ENCODE measurements at regions not wholly inside any gene's neighbourhood (a gene's known extent, or its start where the extent isn't known, plus 50 kb on each side); places are given as distances from the start of the nearest gene placed in this dataset.

DNA sequence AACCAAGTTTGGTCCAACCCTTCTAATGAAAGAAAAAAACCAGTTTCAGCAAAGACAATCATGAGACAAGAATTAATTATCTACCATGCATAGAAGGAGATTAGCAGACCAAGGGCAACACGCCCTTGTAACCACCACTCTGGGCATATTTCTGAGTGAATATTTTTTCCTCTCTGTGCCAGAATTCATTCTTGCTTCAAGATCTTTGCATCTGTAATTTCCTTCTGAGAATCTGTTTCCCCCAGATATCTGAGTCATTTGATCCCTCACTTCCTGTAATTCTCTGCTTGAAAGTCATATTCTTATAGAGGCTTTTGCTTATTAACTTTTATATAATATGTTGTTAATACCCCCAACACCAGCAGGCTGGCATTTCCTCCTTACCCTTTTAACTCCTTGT, 243.7 kb downstream of the SLC16A7 start:
- no peak overlapping the region for H3K4me3 ChIP-seq (ENCODE audit: low read depth in 1 of 2, low read length in 2 of 2)
- H3K4me1 ChIP-seq (ENCODE audit: control insufficient read depth in 1 of 2, insufficient read depth in 2 of 2, low read length in 2 of 2): no peaks in the 10 kb centered on the region
- H3K27me3 ChIP-seq (ENCODE audit: low read depth, low read length): no peaks in the 10 kb centered on the region
- no peak overlapping the region for H3K27ac ChIP-seq (ENCODE audit: low read length)
- H3K36me3 ChIP-seq (ENCODE audit: control insufficient read depth in 1 of 2, insufficient read depth in 2 of 2, low read length in 2 of 2): no peaks in the 10 kb centered on the region
- H3K9me3 ChIP-seq (ENCODE audit: control insufficient read depth in 1 of 2, low read length in 2 of 2): no peaks in the 10 kb centered on the region

DNA sequence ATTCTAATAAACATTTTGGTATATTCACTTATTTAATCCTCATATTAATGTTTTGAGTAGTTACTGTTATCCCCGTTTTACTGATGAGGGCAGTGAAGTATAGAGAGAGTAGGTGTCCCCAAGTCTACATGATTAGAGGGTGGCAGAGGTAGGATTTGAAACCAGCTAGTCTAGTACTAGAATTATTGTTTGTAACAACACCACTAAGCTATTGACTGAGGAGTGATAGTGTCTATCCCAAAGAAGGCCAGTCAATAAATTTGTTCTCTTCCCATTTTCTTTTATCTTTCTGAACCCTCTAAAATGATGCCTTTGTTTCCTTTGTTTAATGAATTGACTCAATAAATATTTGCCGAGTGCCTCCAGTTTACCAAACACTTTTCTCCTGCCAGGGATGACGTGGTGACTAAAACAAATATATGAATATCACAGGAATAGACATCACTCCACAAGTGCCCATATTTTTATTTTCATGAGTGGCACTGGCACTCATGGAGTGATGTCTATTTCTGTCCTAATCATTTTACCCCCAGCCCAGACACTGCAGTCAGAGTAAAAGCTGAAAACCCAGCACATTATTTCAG, 247.5 kb downstream of the SLC16A7 start:
- no peaks in the 10 kb centered on the region for H3K9me3 ChIP-seq (ENCODE audit: control insufficient read depth in 1 of 2, low read length in 2 of 2)
- H3K4me3 ChIP-seq (ENCODE audit: low read depth in 1 of 2, low read length in 2 of 2): no peak overlapping the region
- H3K27ac ChIP-seq (ENCODE audit: low read length): no peak overlapping the region
- no peaks in the 10 kb centered on the region for H3K27me3 ChIP-seq (ENCODE audit: low read depth, low read length)
- H3K4me1 ChIP-seq (ENCODE audit: control insufficient read depth in 1 of 2, insufficient read depth in 2 of 2, low read length in 2 of 2): no peaks in the 10 kb centered on the region
- no peaks in the 10 kb centered on the region for H3K36me3 ChIP-seq (ENCODE audit: control insufficient read depth in 1 of 2, insufficient read depth in 2 of 2, low read length in 2 of 2)

DNA sequence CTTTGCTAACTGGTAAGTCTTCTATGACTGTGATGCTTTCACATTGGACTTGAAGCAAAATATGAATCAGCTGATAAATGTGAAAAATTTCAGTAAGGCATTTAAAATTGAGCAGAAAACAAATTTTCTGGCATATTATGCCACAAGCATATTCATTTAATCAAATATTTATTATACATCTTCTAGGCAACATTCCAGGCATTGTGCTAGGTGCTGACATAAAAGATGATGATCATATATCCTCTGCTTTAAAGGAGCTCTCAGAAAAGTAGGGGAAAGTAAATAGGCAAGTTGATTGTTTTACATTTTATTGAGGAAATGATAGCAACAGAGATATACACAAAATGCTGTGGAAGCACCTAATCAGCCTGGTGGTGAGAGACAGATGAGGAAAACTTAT, 248.9 kb downstream of the SLC16A7 start:
- H3K27me3 ChIP-seq (ENCODE audit: low read depth, low read length): no peaks in the 10 kb centered on the region
- no peaks in the 10 kb centered on the region for H3K4me1 ChIP-seq (ENCODE audit: control insufficient read depth in 1 of 2, insufficient read depth in 2 of 2, low read length in 2 of 2)
- no peak overlapping the region for H3K27ac ChIP-seq (ENCODE audit: low read length)
- no peak overlapping the region for H3K4me3 ChIP-seq (ENCODE audit: low read depth in 1 of 2, low read length in 2 of 2)
- no peaks in the 10 kb centered on the region for H3K9me3 ChIP-seq (ENCODE audit: control insufficient read depth in 1 of 2, low read length in 2 of 2)
- H3K36me3 ChIP-seq (ENCODE audit: control insufficient read depth in 1 of 2, insufficient read depth in 2 of 2, low read length in 2 of 2): no peaks in the 10 kb centered on the region

DNA sequence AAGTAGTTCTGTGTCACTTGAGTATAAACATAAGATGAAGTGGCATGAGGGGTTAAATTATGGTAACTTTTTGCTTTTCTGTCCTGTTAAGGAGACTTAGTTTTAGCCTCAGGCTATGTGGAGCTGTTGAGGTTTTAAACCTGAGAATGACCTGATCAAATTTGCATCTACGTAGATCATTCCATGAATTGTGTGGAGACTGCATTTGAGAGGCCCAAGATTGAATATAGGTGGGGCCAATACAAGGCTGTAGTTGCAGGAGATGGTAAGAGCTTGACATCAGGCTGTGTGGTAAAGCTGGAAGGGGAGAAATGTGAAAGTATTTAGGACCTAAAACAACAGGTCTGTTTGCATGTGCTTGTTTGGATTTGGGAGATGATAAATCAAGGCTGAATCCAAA, 249.5 kb downstream of the SLC16A7 start:
- Histone ChIP-seq H3K4me3 (ENCODE audit: low read depth in 1 of 2, low read length in 2 of 2) (no peak overlapping the region), H3K27ac (ENCODE audit: low read length) (no peak overlapping the region), H3K27me3 (ENCODE audit: low read depth, low read length) (no peaks in the 10 kb centered on the region), H3K36me3 (ENCODE audit: control insufficient read depth in 1 of 2, insufficient read depth in 2 of 2, low read length in 2 of 2) (no peaks in the 10 kb centered on the region), H3K9me3 (ENCODE audit: control insufficient read depth in 1 of 2, low read length in 2 of 2) (no peaks in the 10 kb centered on the region), H3K4me1 (ENCODE audit: control insufficient read depth in 1 of 2, insufficient read depth in 2 of 2, low read length in 2 of 2) (no peaks in the 10 kb centered on the region)

DNA sequence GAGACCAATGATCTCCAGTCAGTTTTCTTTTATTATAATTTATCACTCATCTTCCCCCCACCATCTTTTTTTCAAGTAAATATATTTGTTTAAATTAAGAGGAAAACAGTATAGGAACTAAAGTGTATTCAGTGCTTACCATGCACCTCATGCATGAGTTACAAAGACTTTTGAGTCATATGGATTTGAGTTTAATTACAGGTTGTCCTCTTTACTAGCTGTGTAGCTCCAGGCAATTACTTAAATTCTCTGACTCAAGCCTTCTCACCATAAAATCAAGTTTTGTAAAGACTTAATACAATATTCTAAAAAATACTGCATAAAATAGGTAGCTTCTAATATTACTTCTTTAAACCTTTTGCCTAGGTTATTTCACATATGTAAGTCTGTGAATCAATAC, 251.3 kb downstream of the SLC16A7 start:
- no peaks in the 10 kb centered on the region for H3K9me3 ChIP-seq (ENCODE audit: control insufficient read depth in 1 of 2, low read length in 2 of 2)
- H3K27ac ChIP-seq (ENCODE audit: low read length): no peak overlapping the region
- no peaks in the 10 kb centered on the region for H3K36me3 ChIP-seq (ENCODE audit: control insufficient read depth in 1 of 2, insufficient read depth in 2 of 2, low read length in 2 of 2)
- H3K4me3 ChIP-seq (ENCODE audit: low read depth in 1 of 2, low read length in 2 of 2): no peak overlapping the region
- no peaks in the 10 kb centered on the region for H3K27me3 ChIP-seq (ENCODE audit: low read depth, low read length)
- no peaks in the 10 kb centered on the region for H3K4me1 ChIP-seq (ENCODE audit: control insufficient read depth in 1 of 2, insufficient read depth in 2 of 2, low read length in 2 of 2)

DNA sequence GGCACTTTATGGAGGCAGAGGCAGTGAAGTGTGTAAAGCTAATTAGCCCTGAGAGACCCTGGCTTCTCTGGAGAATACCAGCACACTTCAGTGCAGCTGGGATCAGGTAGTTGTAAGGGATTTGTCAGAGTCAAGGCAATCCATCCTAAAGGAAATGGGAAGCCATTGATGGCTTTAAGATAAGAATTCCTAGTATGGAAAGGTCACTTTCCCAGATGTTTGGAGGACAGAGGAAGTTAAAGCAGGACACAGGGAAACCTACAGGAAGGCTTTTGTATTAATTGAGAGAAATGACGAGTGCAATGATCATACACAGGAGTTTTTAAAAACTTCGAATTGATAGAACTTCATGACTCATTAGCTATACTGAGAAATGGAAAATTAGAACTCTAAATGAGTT, 254.4 kb downstream of the SLC16A7 start:
- no peaks in the 10 kb centered on the region for H3K36me3 ChIP-seq (ENCODE audit: control insufficient read depth in 1 of 2, insufficient read depth in 2 of 2, low read length in 2 of 2)
- no peaks in the 10 kb centered on the region for H3K27me3 ChIP-seq (ENCODE audit: low read depth, low read length)
- no peaks in the 10 kb centered on the region for H3K9me3 ChIP-seq (ENCODE audit: control insufficient read depth in 1 of 2, low read length in 2 of 2)
- no peak overlapping the region for H3K27ac ChIP-seq (ENCODE audit: low read length)
- no peaks in the 10 kb centered on the region for H3K4me1 ChIP-seq (ENCODE audit: control insufficient read depth in 1 of 2, insufficient read depth in 2 of 2, low read length in 2 of 2)
- H3K4me3 ChIP-seq (ENCODE audit: low read depth in 1 of 2, low read length in 2 of 2): no peak overlapping the region

DNA sequence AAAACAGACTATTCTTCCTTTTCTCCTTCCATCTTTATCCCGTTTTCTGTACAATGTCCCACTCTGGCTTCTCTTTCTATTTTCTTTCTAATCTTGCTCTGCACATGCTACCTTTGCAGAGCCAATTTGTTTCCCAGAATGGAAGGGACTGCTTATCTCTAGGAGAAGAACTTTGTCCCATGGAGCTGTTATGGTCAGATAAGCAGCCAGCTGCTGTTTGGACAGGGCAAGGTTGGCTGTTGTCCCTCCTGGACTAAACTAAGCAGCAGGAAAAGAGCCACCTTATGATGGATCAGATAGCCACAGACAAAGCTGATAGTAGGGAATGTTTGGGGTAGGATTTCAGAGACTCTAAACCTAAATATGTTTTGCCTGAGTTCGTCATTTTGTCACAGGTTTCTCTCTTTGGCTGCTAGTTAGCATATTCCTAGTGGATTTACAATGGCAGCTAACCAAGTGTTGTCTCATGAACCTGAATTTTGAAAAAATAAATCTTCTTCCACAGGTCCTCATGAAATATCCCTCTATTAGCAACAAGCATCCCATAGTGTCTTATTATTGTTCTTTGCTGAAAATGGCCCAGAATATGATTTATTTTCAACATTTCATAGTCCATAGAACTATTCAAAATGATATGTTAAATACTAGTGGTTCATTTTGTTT, 262.8 kb downstream of the SLC16A7 start:
- H3K4me3 ChIP-seq (ENCODE audit: low read depth in 1 of 2, low read length in 2 of 2): no peak overlapping the region
- no peaks in the 10 kb centered on the region for H3K36me3 ChIP-seq (ENCODE audit: control insufficient read depth in 1 of 2, insufficient read depth in 2 of 2, low read length in 2 of 2)

DNA sequence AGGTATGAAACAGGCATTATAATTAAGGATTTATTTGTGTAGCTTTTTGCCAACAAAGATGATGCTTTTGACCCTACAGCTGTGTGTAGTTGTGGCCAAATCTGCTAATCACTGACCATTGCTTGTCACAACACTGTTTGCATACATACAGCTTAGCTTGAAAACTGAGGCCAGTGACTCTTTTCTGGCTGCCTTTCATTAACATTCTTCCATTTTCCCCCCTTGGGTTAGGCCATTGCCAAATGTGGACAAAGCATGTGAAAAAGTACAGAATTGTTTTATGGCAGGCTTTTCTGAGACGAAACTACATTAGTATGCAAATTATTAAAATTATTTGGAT, 263.3 kb downstream of the SLC16A7 start:
- Histone ChIP-seq H3K27ac (ENCODE audit: low read length) (no peak overlapping the region), H3K36me3 (ENCODE audit: control insufficient read depth in 1 of 2, insufficient read depth in 2 of 2, low read length in 2 of 2) (no peaks in the 10 kb centered on the region)

More for the DNA sequence above, 262.8 kb downstream of the SLC16A7 start:
- H3K27me3 ChIP-seq (ENCODE audit: low read depth, low read length): no peaks in the 10 kb centered on the region
- no peaks in the 10 kb centered on the region for H3K4me1 ChIP-seq (ENCODE audit: control insufficient read depth in 1 of 2, insufficient read depth in 2 of 2, low read length in 2 of 2)
- H3K27ac ChIP-seq (ENCODE audit: low read length): no peak overlapping the region
- H3K9me3 ChIP-seq (ENCODE audit: control insufficient read depth in 1 of 2, low read length in 2 of 2): peaks cover 0 to 9% of the 10 kb centered on the region in 2 donors

DNA sequence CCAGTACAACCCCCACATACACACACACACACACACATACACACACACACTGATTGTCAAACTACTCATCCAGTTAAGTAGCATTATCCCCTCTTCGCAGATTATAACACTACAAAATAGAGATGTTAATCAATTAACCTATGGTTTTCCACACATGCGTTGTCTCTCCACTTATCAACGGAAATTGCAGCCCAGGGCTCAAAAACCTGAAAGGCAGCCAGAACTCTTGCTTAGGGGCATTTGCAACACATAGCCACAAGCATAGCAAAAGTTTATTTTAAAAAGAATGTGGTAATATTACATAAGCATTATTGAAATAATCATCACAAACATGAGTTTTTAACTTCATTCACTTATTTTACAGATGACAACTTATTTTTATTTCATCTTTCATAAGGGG, 265.8 kb downstream of the SLC16A7 start:
- H3K27ac ChIP-seq (ENCODE audit: low read length): no peak overlapping the region

More for the DNA sequence above, 263.3 kb downstream of the SLC16A7 start:
- Histone ChIP-seq H3K4me1 (ENCODE audit: control insufficient read depth in 1 of 2, insufficient read depth in 2 of 2, low read length in 2 of 2) (no peaks in the 10 kb centered on the region), H3K9me3 (ENCODE audit: control insufficient read depth in 1 of 2, low read length in 2 of 2) (peaks cover 0 to 9% of the 10 kb centered on the region in 2 donors), H3K4me3 (ENCODE audit: low read depth in 1 of 2, low read length in 2 of 2) (no peak overlapping the region), H3K27me3 (ENCODE audit: low read depth, low read length) (no peaks in the 10 kb centered on the region)

DNA sequence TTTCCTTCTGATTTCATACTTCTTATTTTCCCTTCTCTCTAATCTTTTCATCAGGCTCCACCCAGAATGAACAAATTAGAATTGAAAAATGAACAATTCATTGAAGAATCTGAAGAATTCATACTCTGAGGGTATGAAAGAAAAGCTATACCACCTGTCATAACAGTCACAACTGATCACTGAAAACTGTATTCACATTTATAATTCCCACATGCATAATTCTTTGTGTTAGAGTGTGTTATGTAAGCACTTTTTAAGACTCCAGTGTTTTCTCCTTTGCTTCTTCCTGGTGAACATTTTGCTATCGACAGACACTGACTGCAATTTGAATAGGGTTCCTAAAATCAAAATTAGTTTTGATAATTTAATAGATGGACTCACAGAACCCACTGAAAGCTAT, 271.2 kb downstream of the SLC16A7 start:
- H3K36me3 ChIP-seq (ENCODE audit: control insufficient read depth in 1 of 2, insufficient read depth in 2 of 2, low read length in 2 of 2): no peaks in the 10 kb centered on the region
- no peak overlapping the region for H3K4me3 ChIP-seq (ENCODE audit: low read depth in 1 of 2, low read length in 2 of 2)
- no peaks in the 10 kb centered on the region for H3K27me3 ChIP-seq (ENCODE audit: low read depth, low read length)
- H3K4me1 ChIP-seq (ENCODE audit: control insufficient read depth in 1 of 2, insufficient read depth in 2 of 2, low read length in 2 of 2): no peaks in the 10 kb centered on the region
- no peaks in the 10 kb centered on the region for H3K9me3 ChIP-seq (ENCODE audit: control insufficient read depth in 1 of 2, low read length in 2 of 2)
- no peak overlapping the region for H3K27ac ChIP-seq (ENCODE audit: low read length)

More for the DNA sequence above, 265.8 kb downstream of the SLC16A7 start:
- H3K4me3 ChIP-seq (ENCODE audit: low read depth in 1 of 2, low read length in 2 of 2): no peak overlapping the region
- H3K9me3 ChIP-seq (ENCODE audit: control insufficient read depth in 1 of 2, low read length in 2 of 2): peaks cover 0 to 8% of the 10 kb centered on the region in 2 donors
- H3K36me3 ChIP-seq (ENCODE audit: control insufficient read depth in 1 of 2, insufficient read depth in 2 of 2, low read length in 2 of 2): no peaks in the 10 kb centered on the region
- no peaks in the 10 kb centered on the region for H3K27me3 ChIP-seq (ENCODE audit: low read depth, low read length)
- no peaks in the 10 kb centered on the region for H3K4me1 ChIP-seq (ENCODE audit: control insufficient read depth in 1 of 2, insufficient read depth in 2 of 2, low read length in 2 of 2)

DNA sequence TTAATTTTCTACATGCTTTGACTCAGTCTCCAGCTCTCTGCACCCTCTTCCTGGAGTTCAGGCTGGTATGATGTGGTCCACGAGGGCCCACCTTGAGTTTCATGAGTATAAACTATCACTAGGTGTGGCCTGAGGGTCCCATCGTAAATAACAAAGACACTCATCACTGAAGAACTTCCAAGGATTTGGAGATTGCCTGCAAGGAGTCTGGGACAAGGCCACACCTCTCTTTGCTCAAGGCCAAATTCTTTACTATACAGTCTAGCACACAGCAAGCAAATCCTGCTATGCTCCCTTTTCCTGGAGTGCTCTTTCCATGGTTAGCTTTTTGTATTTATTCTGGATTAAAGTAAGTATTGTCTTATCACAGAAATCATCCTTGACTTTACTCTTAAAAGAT, 271.9 kb downstream of the SLC16A7 start:
- no peak overlapping the region for H3K27ac ChIP-seq (ENCODE audit: low read length)
- no peaks in the 10 kb centered on the region for H3K27me3 ChIP-seq (ENCODE audit: low read depth, low read length)
- H3K9me3 ChIP-seq (ENCODE audit: control insufficient read depth in 1 of 2, low read length in 2 of 2): no peaks in the 10 kb centered on the region
- no peaks in the 10 kb centered on the region for H3K4me1 ChIP-seq (ENCODE audit: control insufficient read depth in 1 of 2, insufficient read depth in 2 of 2, low read length in 2 of 2)
- H3K36me3 ChIP-seq (ENCODE audit: control insufficient read depth in 1 of 2, insufficient read depth in 2 of 2, low read length in 2 of 2): no peaks in the 10 kb centered on the region
- no peak overlapping the region for H3K4me3 ChIP-seq (ENCODE audit: low read depth in 1 of 2, low read length in 2 of 2)

DNA sequence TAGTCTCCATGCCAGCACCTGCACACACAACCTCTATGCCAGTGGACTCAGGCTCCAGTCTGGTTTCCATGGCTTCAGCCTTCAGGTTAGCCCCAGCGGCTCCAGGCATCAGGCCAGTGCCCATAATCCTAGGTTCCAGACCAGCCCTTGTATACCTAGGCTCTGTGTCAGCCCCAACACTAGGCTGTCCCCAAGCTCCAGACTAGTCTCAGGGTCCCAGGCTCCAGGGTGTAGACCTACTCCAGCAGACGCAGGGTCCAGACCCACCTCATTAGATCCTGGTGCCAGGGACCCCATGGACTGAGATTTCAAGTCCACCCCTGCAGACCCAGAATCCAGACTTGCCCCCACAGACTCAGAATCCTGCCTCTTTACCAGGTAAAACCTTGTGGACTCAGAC, 275.9 kb downstream of the SLC16A7 start:
- H3K4me1 ChIP-seq (ENCODE audit: control insufficient read depth in 1 of 2, insufficient read depth in 2 of 2, low read length in 2 of 2): no peaks in the 10 kb centered on the region
- no peaks in the 10 kb centered on the region for H3K27me3 ChIP-seq (ENCODE audit: low read depth, low read length)
- no peaks in the 10 kb centered on the region for H3K36me3 ChIP-seq (ENCODE audit: control insufficient read depth in 1 of 2, insufficient read depth in 2 of 2, low read length in 2 of 2)
- no peaks in the 10 kb centered on the region for H3K9me3 ChIP-seq (ENCODE audit: control insufficient read depth in 1 of 2, low read length in 2 of 2)
- no peak overlapping the region for H3K4me3 ChIP-seq (ENCODE audit: low read depth in 1 of 2, low read length in 2 of 2)
- no peak overlapping the region for H3K27ac ChIP-seq (ENCODE audit: low read length)
